NCI-H146 (cell line): ENCODE measurements at regions not wholly inside any gene's neighbourhood (a gene's known extent, or its start where the extent isn't known, plus 50 kb on each side); places are given as distances from the start of the nearest gene placed in this dataset.
"Not testable (repeated sequence)": the region's sequence is repeated elsewhere in the genome, so short reads cannot be mapped to it uniquely, and the experiment has no call there.

Experiments used
- DNase-seq: peaks from one replicate; lab custom pipeline; 2025; lab: John Stamatoyannopoulos, UW

GRCh38 chr14:106488291-106488690 is 961.9 kb downstream of the TMEM121 start:
- no peak for DNase-seq

- DNase-seq, result no peak
Measured at GRCh38 chr14:106489112-106489881, 962.9 kb downstream of the TMEM121 start.

- no peak for DNase-seq
Measured at GRCh38 chr14:106490442-106490841, 964.1 kb downstream of the TMEM121 start.

GRCh38 chr14:106491851-106492250 is 965.5 kb downstream of the TMEM121 start:
- peak; percentile 24 for DNase-seq

- no peak for DNase-seq
Measured at GRCh38 chr14:106493962-106494823, 967.8 kb downstream of the TMEM121 start.

- DNase-seq, result no peak
Measured at GRCh38 chr14:106500571-106500970, 974.2 kb downstream of the TMEM121 start.

GRCh38 chr14:106501898-106502297 is 975.5 kb downstream of the TMEM121 start:
- no peak for DNase-seq

- no peak for DNase-seq
Measured at GRCh38 chr14:106505366-106505765, 979.0 kb downstream of the TMEM121 start.

GRCh38 chr14:106506881-106507305 is 980.5 kb downstream of the TMEM121 start:
- DNase-seq, result no peak

- no peak for DNase-seq
Measured at GRCh38 chr14:106507354-106507753, 981.0 kb downstream of the TMEM121 start.

GRCh38 chr14:106508216-106508615 is 981.8 kb downstream of the TMEM121 start:
- DNase-seq, result no peak

GRCh38 chr14:106509176-106509575 is 982.8 kb downstream of the TMEM121 start:
- no peak for DNase-seq

GRCh38 chr14:106509807-106510206 is 983.4 kb downstream of the TMEM121 start:
- no peak for DNase-seq

GRCh38 chr14:106511006-106511799 is 984.8 kb downstream of the TMEM121 start:
- DNase-seq, result no peak

- DNase-seq, result no peak
Measured at GRCh38 chr14:106511800-106512198, 985.4 kb downstream of the TMEM121 start.

- DNase-seq, result no peak
Measured at GRCh38 chr14:106513302-106513701, 986.9 kb downstream of the TMEM121 start.

GRCh38 chr14:106518054-106518943 is 991.9 kb downstream of the TMEM121 start:
- DNase-seq, result peak; percentile 50

- DNase-seq, result not testable (repeated sequence)
Measured at GRCh38 chr14:106522118-106522517, 995.7 kb downstream of the TMEM121 start.

GRCh38 chr14:106522990-106523389 is 996.6 kb downstream of the TMEM121 start:
- DNase-seq, result no peak

- DNase-seq, result no peak
Measured at GRCh38 chr14:106528717-106529116, 1002.3 kb downstream of the TMEM121 start.

GRCh38 chr14:106530031-106530422 is 1003.6 kb downstream of the TMEM121 start:
- no peak for DNase-seq
